GM20431 (cell line): ENCODE measurements at regions not wholly inside any gene's neighbourhood (a gene's known extent, or its start where the extent isn't known, plus 50 kb on each side); places are given as distances from the start of the nearest gene placed in this dataset.

Experiments used
- in situ Hi-C: fragments of 300-500 bp; cut with MseI, MboI; formaldehyde crosslinking; loops from one replicate; pipeline ENCODE4 v1.15.0; 2020; ENCODE audit warnings: low sequenced_read_pairs; ENCODE audit not compliant: unreplicated experiment

DNA sequence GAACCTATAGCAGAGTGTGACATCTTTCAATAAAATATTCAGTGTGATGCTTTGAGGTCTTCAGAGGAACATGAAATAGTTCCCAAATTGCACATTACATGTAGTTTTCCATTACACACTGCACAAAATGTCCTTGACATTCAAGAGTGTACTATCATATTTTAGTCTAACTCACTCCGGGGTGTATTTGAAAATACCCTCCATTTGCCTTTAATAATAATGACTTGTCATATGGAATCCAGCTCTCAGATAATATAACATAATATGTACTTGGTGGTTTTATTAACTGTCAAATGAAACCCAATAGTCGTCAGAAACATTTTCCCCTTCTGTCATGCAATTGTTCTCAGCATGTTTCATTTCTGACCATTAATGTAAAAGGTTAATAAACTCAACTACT lies 176.7 kb upstream of the CDH19 start:
- in situ Hi-C loops, result no loop called here

DNA sequence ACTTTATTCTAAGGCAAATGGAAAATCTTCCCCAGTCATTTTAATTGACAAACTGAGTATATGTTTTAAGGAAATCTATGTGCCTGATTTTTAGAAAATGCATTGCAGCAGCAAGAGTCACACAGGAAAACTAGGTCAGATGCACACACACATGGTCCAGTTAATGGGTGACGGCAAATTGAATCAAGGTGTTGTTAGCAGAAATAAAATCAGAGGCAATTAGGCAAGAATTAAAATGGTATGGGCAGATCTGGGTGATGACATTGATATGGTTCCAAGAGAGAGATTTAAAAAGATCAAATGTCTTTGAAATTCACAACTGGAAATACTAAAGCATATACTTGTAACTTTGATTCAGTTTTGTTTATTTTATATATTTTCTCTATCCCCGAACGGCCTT lies 174.2 kb upstream of the CDH19 start:
- in situ Hi-C loops, result no loop called here

DNA sequence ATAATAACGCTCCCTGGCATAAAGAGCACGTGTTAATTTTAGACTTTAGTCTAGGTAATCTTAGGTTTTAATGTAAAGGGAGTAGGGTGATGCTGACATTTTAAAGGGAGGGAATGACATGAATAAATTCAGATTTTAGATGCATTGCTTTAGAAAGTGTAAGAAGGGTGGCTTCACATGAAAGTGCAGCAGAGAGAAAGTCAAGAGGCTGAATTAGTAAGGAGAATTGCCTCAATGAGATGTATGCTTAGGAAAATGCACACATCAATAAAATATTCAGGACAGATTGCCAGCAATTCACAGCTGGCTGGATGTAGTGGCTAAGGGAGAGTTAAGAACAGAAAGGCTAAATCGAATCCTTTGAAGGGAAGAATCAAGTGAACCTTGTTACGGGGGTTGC lies 165.5 kb upstream of the CDH19 start:
- in situ Hi-C loops, result no loop called here

DNA sequence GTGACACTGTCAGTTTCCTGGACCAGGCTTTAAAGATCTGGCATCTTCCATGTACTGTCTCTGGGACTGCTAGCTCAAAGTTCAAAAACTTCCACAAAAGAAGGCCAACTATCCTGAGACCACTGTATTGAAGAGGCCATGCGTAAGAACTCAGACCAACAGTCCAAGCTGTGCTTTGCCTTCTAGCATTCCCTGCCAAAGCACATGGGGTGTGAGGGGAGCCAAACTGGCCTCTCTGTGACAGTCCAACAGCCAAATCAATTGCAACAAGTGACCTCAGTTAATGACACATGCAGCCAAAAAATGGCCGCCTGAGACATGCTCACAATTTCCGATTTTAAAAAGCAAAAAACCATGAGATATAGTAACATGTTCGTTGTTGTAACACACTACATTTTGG lies 160.3 kb upstream of the CDH19 start:
- in situ Hi-C loops, result no loop called here

DNA sequence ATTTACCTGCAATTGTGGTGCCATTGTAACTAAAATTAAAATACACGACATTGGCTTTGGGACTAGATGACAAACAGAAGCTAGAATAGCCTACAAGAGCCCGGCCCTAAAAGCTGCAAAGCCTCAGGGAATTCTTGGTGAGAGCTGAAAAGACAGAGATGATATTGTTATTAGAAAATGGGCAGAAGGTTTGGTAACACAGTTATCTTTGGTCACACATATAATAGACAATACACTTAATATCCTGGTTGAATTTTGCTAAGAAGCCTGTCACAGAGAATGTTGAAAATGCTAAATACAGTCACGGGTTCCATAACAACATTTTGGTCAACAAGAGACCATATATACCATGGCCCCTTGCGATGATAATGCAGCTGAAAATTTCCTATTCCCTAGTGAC lies 157.3 kb upstream of the CDH19 start:
- in situ Hi-C loops, result no loop called here

DNA sequence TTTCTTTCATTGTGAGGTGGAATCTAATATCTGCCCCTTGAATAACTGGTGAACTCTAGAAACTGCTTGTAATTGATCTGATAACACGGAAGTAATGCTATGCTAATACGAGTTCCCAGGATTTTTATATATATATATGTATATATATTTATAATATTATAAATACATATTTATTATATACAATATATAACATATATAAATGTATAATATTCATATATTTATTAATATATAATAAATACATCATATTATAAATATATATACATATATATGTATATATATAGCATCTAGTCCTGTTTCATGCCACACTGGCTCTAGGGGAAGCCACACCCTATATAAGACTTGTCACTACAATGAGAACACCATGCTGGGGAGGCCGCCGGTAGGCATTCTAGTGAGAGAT lies 156.7 kb upstream of the CDH19 start:
- in situ Hi-C loops, result no loop called here

DNA sequence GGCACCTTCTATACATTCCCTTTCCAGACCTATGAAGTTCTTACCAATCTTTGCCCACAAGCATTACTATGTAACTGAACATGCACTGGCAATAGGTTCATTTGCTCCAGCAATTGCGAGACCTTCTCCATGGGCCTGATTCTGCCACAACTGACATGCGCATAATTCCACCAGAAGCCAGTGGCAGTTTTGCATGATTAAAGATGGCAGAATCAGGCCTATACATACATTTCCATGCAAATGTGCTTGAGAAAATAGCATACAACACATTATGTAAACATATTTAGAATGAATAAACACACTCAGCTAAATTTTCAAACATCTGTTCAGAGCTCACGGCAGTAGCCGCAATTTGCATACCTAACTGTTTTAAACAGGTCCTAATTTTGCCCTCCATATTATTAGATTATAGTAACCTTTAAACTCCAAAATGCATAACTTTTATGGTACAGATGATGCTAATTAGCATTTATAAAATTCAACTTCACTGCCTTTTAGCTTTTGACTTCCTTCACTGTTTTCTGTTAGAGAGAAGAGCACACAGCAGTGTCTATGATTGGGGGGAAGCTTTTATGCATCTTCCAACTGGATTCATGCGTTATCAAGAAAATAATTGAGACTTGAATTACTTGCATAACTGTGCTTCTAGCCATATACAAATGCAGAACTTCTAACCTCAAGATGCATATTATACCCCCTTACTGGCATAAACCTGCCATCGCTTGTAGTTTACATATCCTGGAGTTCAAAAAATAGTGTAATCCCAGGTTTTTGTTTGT lies 155.3 kb upstream of the CDH19 start:
- in situ Hi-C loops, result no loop called here

DNA sequence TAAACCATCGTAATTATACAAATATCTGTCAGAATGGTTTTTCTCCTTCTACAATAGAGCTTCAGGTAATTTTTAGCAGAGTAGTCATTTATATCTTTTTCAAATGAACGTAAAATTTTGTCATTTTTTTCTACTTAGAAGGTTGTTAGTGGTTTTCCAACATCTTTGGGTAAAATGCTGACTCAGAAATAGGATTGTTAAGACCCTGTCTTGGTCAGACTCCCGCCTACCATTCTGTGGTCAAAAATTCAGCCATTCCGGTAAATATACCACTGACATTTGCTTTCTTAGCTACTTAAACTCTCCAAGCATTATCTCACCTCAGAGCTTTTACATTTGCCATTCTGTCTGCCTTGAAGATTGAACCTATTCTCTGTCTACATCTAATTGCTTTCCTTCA lies 154.1 kb upstream of the CDH19 start:
- in situ Hi-C loops, result no loop called here

DNA sequence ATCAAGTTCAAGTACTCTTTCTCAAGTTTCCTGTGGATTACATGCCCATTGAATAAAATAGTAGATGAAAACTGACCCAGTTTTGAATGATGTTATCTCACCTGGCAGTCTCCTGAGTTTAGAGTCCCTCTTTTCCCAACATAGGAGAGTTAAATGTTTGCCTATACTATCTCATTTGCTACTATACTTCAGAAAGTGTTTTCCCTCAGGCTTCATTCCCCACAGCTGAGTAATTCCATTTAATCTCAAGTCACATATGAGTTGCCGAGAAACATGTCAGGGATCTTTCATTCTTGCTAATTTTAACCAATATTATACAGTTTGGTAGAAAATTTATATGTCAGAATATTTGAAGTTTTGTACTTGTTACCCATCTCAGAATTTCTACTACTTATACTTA lies 150.4 kb upstream of the CDH19 start:
- in situ Hi-C loops, result no loop called here

DNA sequence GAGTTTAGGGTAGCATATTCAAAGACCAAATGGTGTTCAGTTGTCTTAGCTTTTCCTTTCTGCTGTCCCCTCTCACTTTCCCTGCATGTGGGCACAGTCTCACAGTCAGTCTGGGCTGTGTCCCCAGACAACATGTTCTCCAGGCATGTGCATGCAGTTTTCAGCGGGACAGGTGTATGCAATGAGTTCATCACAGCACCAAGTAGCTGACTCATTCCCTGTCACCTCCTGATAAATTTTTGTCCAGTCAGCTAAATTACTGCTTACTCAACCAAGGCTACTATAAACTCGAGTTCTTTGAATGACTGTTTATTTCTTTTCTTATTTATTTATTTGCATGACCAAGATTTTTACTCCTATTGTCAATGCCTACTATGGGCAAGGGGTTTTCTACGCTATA lies 148.8 kb upstream of the CDH19 start:
- in situ Hi-C loops, result no loop called here

DNA sequence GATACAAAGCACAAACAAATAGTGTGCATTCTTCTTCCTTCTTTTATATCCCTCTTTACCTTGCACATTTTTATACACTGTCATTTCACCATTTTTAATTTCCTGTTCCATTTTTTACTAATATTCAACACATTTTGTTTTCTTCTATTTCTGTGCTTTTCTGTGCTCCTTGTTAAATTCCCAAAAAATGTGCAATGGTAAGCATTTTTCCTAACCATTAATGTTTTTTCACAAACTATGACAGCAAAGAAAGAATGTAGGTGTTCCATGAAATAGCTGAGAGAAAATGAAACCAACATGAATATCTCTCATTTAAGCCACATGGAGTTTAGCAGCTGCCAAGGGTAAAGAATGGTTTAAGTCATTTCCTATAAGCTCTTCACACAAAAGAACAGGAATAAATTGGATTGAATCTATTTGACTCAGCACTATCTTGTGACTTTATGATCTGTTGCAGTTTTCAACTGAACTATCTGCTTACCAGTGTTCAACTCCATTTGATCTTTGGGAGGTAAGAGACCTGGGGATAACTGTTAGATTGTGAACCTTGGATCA lies 145.7 kb upstream of the CDH19 start:
- in situ Hi-C loops, result no loop called here

DNA sequence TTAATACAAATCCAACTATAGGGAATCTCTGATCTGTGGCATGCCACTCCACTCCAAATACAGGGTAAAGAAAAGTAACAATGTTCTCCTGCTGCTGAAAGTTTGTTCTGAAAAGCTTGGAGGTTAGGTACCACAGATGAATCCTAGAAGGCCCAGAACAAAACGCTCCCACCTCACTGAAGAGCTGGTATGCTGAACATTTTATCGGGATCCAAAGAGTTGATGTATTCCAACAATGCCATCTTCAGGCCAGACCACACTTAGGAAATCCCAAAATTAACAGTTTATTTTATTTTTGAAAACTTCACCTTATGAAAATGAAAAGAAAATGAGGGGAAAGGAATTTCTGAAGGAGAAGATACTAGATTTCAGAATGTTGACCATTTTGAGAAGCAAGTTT lies 145.1 kb upstream of the CDH19 start:
- in situ Hi-C loops, result no loop called here

DNA sequence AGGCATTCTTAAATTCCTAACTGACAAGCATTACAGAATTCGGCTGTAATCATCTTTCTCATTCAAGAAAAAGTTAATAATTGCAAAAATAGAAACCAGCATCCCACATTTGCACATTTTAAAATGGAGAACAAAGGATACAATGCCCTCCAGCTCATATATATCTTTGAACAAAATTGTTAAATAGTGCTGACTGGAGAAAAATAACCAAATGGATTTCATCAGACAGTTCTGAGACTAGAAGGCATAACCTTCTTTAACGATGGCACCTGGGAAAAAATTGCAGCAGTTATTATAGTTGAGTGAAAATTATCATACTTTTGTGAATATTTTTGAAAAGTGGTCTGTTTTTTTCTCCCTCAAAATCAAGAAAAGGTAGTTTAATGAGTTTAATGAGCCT lies 138.9 kb upstream of the CDH19 start:
- in situ Hi-C loops, result no loop called here

DNA sequence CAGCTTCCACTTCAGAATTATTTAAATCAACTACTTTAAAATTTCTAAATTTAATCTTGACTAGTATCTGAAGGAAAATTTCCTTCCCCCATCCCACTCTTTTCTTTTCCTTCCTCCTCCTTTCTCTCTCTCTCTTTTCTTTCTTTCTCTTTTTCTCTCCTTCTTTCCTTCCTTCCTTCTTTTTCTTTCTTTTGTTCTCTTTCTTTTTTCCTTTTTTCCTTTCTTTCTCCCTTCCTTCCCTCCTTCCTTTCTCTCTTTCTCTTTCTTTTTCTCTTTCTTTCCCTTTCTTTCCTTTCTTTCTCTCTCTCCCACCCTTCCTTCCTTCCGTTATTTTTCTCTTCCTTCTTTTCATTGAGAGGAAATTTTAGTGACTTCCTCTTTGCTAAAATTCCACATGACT lies 132.0 kb upstream of the CDH19 start:
- in situ Hi-C loops, result no loop called here

DNA sequence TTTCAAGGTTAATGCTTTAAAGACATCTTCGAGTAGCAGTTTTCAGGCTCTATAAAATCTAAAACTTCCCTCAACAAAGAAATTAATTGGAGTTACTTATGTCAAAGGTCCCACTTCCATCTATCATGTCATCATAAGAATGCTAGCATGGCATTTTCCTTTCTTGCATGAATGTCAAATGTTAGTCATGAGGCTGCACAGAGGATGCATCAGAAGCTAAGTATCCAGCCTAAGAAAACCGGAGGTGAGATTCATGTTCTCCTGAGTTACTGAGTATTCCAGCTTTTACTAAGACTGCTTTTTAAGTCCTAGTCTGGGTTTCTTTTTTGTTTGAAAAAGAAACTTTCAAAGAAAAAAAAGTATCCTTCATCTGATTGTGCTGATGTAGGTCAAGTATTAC lies 130.6 kb upstream of the CDH19 start:
- in situ Hi-C loops, result no loop called here

DNA sequence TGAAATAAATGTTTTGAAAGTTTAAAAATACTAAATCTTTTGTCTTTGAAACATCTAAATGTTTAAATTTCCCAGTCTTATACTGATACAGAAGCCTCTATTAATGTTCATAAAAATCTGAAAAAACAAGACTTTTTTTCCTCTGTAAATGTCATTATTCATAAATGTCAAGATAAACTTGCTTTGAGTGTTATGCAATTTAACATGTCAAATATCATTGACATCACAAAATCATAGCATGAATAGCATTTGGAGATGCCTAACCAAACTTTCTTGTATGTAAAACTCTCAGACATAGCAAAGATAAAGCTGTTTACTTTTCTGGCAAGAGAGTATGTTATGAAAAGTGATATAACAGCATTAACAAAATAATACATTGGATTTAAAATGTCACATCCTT lies 128.0 kb upstream of the CDH19 start:
- in situ Hi-C loops, result no loop called here

DNA sequence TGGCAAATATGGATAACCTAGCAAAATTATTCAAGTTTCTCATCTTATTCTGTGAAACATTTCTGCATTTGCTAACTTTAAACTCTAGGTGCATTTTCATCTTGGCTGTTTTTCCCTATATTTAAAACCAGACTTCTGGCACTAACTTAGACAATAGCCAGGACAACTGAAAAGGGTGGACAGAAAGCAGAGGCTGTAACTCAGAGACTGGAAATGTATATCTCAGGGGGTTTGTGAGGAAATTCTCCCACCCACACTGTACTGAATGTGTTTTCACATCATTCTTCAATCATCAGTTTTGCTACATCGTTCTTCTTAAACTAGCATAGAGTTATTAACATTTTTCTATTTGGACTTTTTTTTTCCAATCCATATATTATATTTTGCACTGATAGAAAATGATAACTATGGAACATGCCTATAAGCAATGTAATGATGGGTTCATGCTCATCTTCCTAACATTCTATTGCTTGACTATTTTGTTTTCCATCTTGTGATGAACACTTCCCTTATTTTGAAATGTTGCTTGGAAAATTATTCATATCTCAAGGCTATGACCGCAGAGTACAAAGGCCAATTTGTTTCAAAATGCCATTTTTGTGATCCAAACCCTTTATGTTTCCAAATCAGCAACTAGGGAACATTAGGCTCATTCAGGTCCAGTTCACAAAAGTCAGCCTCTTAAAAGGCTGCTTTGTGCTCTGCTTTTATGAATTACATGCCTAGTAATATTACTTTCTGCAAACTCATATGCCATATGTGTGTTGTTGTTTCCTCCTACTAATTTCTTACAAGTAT lies 125.8 kb upstream of the CDH19 start:
- in situ Hi-C loops, result no loop called here

DNA sequence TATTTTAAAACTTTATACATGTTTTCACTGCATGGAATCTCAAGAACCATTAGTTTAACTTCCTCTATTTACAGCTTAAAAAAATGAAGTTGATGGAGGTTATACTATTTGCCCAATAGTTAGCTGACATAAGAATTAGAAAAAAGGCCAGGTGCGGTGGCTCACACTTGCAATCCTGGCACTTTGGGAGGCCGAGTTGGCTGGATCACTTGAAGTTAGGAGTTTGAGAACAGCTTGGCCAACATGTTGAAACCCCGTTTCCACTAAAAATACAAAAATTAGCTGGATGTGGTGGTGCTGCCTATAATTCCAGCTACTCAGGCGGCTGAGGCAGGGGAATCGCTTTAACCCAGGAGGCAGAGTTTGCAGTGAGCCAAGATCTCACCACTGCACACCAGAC lies 125.1 kb upstream of the CDH19 start:
- in situ Hi-C loops, result no loop called here

DNA sequence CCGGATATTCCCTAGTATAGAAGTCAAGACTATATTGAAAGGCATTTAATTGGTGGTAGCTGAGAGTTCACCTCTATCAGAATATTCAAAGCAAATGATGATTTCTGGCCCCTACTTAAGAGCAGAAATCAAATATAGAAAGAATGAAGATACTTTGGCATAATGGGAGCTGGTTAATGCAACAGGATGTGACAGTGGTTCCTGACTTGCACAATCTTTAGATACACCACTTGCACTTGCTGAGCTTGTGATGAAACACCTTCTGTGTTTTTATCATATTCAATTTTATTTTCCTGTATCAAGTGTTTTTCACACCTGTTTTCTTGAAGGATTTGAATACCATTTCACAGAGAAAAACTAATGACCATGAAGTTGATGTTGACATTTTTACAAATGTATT lies 124.1 kb upstream of the CDH19 start:
- in situ Hi-C loops, result no loop called here

DNA sequence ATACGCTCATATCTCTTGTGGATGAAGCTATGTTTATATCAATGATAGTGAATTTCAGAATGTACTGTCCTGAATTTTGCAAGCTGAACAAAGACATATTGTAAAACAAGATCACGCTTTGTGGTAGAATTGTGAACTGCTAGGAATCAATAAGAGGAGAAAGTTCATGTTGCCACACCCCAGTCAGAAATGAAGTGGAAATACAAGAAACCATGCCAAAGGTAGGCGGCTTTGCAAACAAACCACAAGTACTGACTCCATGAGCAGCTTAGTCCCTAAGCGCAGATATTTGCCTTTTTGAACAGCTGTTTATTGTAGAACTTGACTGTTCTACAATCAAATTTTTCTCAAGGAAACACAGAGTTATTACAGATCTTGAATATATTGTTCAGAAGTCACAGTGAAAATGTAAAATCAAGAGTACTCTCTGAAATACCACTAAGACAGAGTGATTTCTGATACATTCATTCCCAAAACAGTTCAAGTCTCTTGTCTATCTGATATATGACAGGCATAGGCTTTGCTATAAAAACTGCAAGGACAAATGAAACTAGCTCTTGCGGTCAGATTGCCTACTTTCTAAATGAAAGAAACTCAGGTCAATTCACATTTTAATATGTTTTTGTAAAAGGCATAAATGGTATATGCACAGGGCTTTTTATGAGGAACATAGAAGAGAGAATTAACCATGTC lies 120.9 kb upstream of the CDH19 start:
- in situ Hi-C loops, result no loop called here

DNA sequence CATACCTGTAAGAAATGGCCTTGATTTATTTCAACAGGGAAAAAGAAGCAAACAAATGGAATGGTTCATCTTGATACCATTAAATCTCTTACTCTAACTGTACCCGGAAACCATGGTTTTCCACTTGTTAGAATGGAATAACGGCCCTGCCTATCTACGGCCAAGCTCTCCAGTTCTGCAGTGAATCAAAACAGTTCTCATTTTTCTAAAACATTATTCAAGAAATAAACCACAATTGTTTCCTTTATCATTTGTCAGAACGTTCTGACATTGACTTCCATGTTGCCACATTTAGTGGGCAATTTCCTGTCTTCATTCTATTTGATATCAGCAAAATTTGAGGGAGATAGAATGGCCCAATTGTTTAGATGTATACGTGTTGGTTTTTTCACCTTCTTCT lies 118.8 kb upstream of the CDH19 start:
- in situ Hi-C loops, result no loop called here
